ENCODE measurements at regions not wholly inside any gene's neighbourhood (a gene's known extent, or its start where the extent isn't known, plus 50 kb on each side); places are given as distances from the start of the nearest gene placed in this dataset.

DNA sequence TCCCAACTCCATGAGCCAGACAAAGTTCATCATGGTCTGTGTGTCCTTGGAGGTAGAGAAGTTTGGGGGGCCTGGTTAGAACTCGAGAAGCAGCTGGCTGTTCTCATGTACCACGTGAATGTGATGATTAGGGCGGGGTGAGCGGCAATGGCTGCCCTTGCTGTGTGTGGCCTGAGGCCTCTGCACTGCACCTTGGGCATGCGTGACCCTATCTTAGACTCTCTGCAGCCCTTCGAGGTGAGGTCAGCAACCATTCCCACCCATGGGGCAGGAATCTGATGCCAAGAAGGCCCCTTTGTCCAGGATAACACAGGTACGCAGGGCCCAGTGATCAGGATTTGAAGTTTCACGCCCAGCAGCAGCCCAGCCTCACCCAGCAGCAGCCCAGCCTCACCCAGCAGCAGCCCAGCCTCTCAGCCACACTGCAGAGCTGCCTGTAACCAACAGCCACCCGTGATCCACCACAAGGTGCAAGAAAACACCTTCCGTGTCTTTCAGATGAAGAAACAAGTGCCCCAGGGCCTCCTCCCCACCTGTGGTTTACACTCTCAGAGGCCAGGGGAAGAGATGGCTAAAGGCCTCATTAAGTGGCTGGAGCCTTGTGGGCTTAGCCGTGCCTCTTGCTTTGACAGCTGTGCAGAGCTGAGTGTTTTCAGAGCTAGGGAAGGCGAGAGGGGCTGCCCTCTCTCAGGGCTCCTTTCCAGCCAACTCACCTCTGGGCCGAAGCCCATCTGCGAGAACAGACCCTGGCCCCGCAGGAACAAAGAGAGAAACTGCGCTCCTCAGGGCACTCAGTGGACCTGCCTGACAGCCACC is 195.2 kb upstream of the CDH4 start:
- H3K9me3 ChIP-seq: no peaks in the 10 kb centered on the region
- H3K4me1 ChIP-seq: no peaks in the 10 kb centered on the region
- H3K27ac ChIP-seq: no peak overlapping the region
- H3K4me3 ChIP-seq: no peak overlapping the region
- no peak for ATAC-seq
- TF ChIP-seq, protein P1, sequence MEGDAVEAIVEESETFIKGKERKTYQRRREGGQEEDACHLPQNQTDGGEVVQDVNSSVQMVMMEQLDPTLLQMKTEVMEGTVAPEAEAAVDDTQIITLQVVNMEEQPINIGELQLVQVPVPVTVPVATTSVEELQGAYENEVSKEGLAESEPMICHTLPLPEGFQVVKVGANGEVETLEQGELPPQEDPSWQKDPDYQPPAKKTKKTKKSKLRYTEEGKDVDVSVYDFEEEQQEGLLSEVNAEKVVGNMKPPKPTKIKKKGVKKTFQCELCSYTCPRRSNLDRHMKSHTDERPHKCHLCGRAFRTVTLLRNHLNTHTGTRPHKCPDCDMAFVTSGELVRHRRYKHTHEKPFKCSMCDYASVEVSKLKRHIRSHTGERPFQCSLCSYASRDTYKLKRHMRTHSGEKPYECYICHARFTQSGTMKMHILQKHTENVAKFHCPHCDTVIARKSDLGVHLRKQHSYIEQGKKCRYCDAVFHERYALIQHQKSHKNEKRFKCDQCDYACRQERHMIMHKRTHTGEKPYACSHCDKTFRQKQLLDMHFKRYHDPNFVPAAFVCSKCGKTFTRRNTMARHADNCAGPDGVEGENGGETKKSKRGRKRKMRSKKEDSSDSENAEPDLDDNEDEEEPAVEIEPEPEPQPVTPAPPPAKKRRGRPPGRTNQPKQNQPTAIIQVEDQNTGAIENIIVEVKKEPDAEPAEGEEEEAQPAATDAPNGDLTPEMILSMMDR (IDR thresholded peaks at IDR 0.05): no peak
- intact Hi-C loops (cut with DNase I): no loop called here
- H3K27me3 ChIP-seq (ENCODE audit: low read depth): peaks cover 6% of the 10 kb centered on the region
- DNase-seq: no peak
- no peaks in the 10 kb centered on the region for H3K36me3 ChIP-seq

DNA sequence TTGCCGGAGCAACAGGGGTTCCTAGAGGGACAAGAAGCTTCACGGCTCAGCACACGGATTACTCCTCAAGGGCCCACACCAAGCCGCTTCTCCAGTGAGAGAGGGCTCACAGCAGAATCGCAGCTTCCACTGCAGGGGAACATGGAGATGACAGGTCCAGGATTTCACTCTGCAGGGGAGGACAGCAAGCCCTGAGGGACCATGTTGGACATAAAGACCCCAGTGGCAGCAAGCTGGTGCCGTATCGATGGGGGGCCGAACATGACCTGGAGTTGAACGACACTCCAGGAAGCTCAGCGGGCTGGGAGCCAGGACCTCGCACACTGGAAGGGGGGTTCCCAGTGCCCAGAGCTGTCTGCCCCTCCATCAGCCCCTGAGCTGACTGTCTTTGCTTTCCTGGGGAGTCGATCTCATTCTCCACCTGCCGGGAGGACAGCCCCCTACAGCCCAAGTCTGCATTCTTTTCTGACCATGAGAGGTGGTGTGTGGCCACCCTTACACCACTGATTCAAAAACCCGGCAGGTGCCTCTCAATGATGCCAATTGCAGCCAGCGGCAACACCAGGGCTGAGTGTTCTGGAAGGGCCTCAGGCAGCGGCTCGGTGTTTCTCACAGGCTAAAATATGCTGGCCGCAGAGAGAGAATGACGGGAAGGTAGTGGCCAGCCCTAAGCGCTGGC is 194.5 kb upstream of the CDH4 start:
- intact Hi-C loops (cut with DNase I): no loop called here
- H3K9me3 ChIP-seq: no peaks in the 10 kb centered on the region
- TF ChIP-seq, protein P1 (IDR thresholded peaks at IDR 0.05): no peak
- H3K36me3 ChIP-seq: no peaks in the 10 kb centered on the region
- no peak overlapping the region for H3K27ac ChIP-seq
- no peaks in the 10 kb centered on the region for H3K4me1 ChIP-seq
- peaks cover 6% of the 10 kb centered on the region for H3K27me3 ChIP-seq (ENCODE audit: low read depth)
- no peak for DNase-seq
- no peak overlapping the region for H3K4me3 ChIP-seq
- no peak for ATAC-seq

DNA sequence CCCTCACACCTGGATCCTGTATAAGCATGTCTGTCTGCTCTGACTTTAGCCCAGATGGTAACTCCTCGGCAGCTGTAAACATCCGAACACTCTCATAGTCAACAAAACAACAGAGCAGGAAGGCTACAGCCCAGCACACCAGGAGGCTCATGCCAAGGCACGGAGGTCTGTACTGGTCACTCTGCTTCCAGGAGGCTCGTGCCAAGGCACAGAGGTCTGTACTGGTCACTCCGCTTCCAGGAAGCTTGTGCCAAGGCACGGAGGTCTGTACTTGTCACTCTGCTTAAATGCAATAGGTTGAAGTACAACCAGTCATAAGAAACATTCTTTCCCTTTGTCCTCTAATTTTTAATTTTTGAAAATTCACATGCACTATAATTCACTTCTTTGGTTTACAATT is 190.1 kb upstream of the CDH4 start:
- no peaks in the 10 kb centered on the region for H3K9me3 ChIP-seq
- no peaks in the 10 kb centered on the region for H3K36me3 ChIP-seq
- DNase-seq (no peak), ATAC-seq (no peak)
- no peak overlapping the region for H3K4me3 ChIP-seq
- H3K4me1 ChIP-seq: no peaks in the 10 kb centered on the region
- intact Hi-C loops (cut with DNase I): no loop called here
- no peak overlapping the region for H3K27ac ChIP-seq
- H3K27me3 ChIP-seq (ENCODE audit: low read depth): no peaks in the 10 kb centered on the region
- TF ChIP-seq, protein P1 (IDR thresholded peaks at IDR 0.05): no peak

DNA sequence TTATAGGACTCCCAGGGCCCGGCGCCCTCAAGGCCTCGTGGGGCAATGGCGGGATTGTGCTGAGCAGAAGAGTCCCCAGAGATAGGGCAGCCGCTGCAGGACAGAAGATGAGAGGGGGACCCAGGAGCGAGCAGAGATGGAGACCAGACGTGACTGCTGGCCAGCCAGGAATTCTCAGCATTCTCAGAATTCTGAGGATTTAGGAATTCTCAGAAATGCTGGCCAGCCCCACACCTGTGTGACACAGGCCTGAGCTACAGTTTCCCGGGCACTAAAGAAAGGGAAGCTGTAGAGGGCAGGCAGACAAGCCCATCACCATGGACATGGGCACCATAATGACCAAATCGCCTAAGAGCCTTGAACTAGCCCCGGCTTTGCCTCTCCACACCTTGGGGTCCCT is 186.2 kb upstream of the CDH4 start:
- Histone ChIP-seq H3K36me3 (no peaks in the 10 kb centered on the region), H3K27ac (no peak overlapping the region), H3K9me3 (no peaks in the 10 kb centered on the region), H3K4me1 (no peaks in the 10 kb centered on the region), H3K4me3 (no peak overlapping the region), H3K27me3 (ENCODE audit: low read depth) (no peaks in the 10 kb centered on the region)
- intact Hi-C loops (cut with DNase I): no loop called here
- ATAC-seq: no peak
- TF ChIP-seq, protein P1 (IDR thresholded peaks at IDR 0.05): no peak
- DNase-seq: no peak

DNA sequence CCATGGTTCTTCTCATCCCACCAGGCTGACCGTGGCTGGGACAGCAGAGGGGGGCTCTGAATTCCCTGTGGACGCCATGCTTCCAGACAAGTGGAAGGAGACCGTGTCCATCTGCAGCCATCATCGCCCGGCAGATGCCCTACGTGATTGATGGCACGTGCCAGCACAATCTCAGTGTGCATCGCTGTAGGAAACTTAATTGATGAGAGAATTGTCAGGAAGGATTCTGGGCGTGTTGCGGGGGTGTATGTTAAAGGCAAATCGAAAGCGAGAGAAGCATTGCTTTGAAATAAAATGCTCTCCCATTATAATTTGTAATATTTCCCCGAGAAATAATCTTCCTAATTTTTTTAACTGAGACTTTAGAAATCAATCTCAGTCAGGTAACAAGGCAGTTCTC is 185.5 kb upstream of the CDH4 start:
- Histone ChIP-seq H3K9me3 (no peaks in the 10 kb centered on the region), H3K27me3 (ENCODE audit: low read depth) (no peaks in the 10 kb centered on the region), H3K27ac (no peak overlapping the region), H3K4me1 (no peaks in the 10 kb centered on the region), H3K36me3 (no peaks in the 10 kb centered on the region), H3K4me3 (no peak overlapping the region)
- TF ChIP-seq, protein P1 (IDR thresholded peaks at IDR 0.05): no peak
- no peak for DNase-seq
- intact Hi-C loops (cut with DNase I): no loop called here
- ATAC-seq: no peak
